OCI-LY1 (cell line): ENCODE measurements at regions not wholly inside any gene's neighbourhood (a gene's known extent, or its start where the extent isn't known, plus 50 kb on each side); places are given as distances from the start of the nearest gene placed in this dataset.

ENCODE experiments used
- H2AFZ ChIP-seq: fragments of 200-600 bp; sonication (generic), shearing (Covaris generic); 2 replicates; pipeline ENCODE4 v1.6.0; 2014; ENCODE audit warnings: antibody characterized with exemption, mild to moderate bottlenecking, low read length
- H3F3A ChIP-seq: fragments of 200-600 bp; sonication (generic), shearing (Covaris generic); 2 replicates; pipeline ENCODE4 v1.6.0; 2014; ENCODE audit warnings: mild to moderate bottlenecking, antibody characterized with exemption, low read length, moderate library complexity; ENCODE audit not compliant: insufficient read depth
- H3K27ac ChIP-seq: fragments of 200-600 bp; sonication (generic); 2 replicates; pipeline ENCODE4 v1.5.1; 2014; ENCODE audit warnings: low read length, mixed run types, mild to moderate bottlenecking, low read depth; ENCODE audit not compliant: poor library complexity, severe bottlenecking
- H3K27me3 ChIP-seq: fragments of 200-600 bp; sonication (generic); 2 replicates; pipeline ENCODE4 v1.6.0; 2014; ENCODE audit warnings: antibody characterized with exemption, mild to moderate bottlenecking, low read length, moderate library complexity; ENCODE audit not compliant: insufficient read depth
- H3K36me3 ChIP-seq: fragments of 200-600 bp; sonication (generic); 2 replicates; pipeline ENCODE4 v1.6.1; 2014; ENCODE audit warnings: mild to moderate bottlenecking, antibody characterized with exemption, low read length, moderate library complexity, mixed read lengths; ENCODE audit not compliant: insufficient read depth
- H3K4me1 ChIP-seq: fragments of 200-600 bp; sonication (generic); 2 replicates; pipeline ENCODE4 v1.5.1; 2014; ENCODE audit warnings: mild to moderate bottlenecking, low read length, moderate library complexity; ENCODE audit not compliant: insufficient read depth, severe bottlenecking
- H3K4me2 ChIP-seq: fragments of 200-600 bp; sonication (generic), shearing (Covaris generic); 2 replicates; pipeline ENCODE4 v1.6.1; 2014; ENCODE audit warnings: low read length
- H3K4me3 ChIP-seq: fragments of 200-600 bp; sonication (generic); 2 replicates; pipeline ENCODE4 v1.5.1; 2014; ENCODE audit warnings: low read length, low read depth, mild to moderate bottlenecking, mixed read lengths; ENCODE audit not compliant: poor library complexity, severe bottlenecking
- H3K79me2 ChIP-seq: fragments of 200-600 bp; shearing (Covaris generic); 2 replicates; pipeline ENCODE4 v1.6.1; 2016; ENCODE audit warnings: mixed run types, low read length, mixed read lengths; ENCODE audit not compliant: insufficient read depth
- H3K9ac ChIP-seq: fragments of 200-600 bp; sonication (generic), shearing (Covaris generic); 2 replicates; pipeline ENCODE4 v1.6.1; 2014; ENCODE audit warnings: mild to moderate bottlenecking, low read length, mixed read lengths
- H3K9me2 ChIP-seq: fragments of 200-600 bp; sonication (generic), shearing (Covaris generic); 2 replicates; pipeline ENCODE4 v1.6.1; 2014; ENCODE audit warnings: low read depth, mild to moderate bottlenecking, low read length, mixed read lengths
- H3K9me3 ChIP-seq: fragments of 200-600 bp; shearing (Covaris generic); 2 replicates; pipeline ENCODE4 v1.6.1; 2014; ENCODE audit warnings: low read length, mixed read lengths
- H4K20me1 ChIP-seq: fragments of 200-600 bp; sonication (generic), shearing (Covaris generic); 2 replicates; pipeline ENCODE4 v1.6.0; 2016; ENCODE audit warnings: mild to moderate bottlenecking, low read length; ENCODE audit not compliant: insufficient read depth
- CTCF ChIP-seq: fragments of 200-600 bp; sonication (generic), shearing (Covaris generic); IDR thresholded peaks from 2 replicates; pipeline ENCODE4 v1.5.1; 2017; ENCODE audit warnings: mild to moderate bottlenecking, antibody characterized with exemption, low read length, moderate library complexity, mixed read lengths
- EZH2 ChIP-seq: fragments of 200-600 bp; sonication (generic), shearing (Covaris generic); IDR thresholded peaks from 2 replicates; pipeline ENCODE4 v1.8.0; 2017; ENCODE audit warnings: borderline replicate concordance, mixed run types, mild to moderate bottlenecking, antibody characterized with exemption, low read length, moderate library complexity, mixed read lengths

- no peaks in the 10 kb centered on the region for H3K27me3 ChIP-seq
- no peaks in the 10 kb centered on the region for H4K20me1 ChIP-seq
- no peaks in the 10 kb centered on the region for H3K9me3 ChIP-seq
- H3F3A ChIP-seq: no peaks in the 10 kb centered on the region
- H3K36me3 ChIP-seq: no peaks in the 10 kb centered on the region
- H2AFZ ChIP-seq: no peak overlapping the region
- H3K4me1 ChIP-seq: no peaks in the 10 kb centered on the region
- H3K4me2 ChIP-seq: no peak overlapping the region
- H3K9ac ChIP-seq: no peak overlapping the region
- no peak overlapping the region for H3K27ac ChIP-seq
- no peak overlapping the region for H3K4me3 ChIP-seq
- no peak for TF ChIP-seq CTCF
- no peak for TF ChIP-seq EZH2
- H3K79me2 ChIP-seq: no peaks in the 10 kb centered on the region
- no peaks in the 10 kb centered on the region for H3K9me2 ChIP-seq
These were observed 648.7 kb downstream of the USP25 start for GRCh38 chr21:16378525-16378924.

- H3K9me2 ChIP-seq: no peaks in the 10 kb centered on the region
- H3K27ac ChIP-seq: no peak overlapping the region
- no peaks in the 10 kb centered on the region for H3F3A ChIP-seq
- H3K36me3 ChIP-seq: no peaks in the 10 kb centered on the region
- no peak overlapping the region for H3K9ac ChIP-seq
- no peaks in the 10 kb centered on the region for H3K4me1 ChIP-seq
- H2AFZ ChIP-seq: no peak overlapping the region
- no peaks in the 10 kb centered on the region for H4K20me1 ChIP-seq
- no peak overlapping the region for H3K4me2 ChIP-seq
- TF ChIP-seq CTCF (no peak), EZH2 (no peak)
- H3K27me3 ChIP-seq: no peaks in the 10 kb centered on the region
- H3K79me2 ChIP-seq: no peaks in the 10 kb centered on the region
- no peak overlapping the region for H3K4me3 ChIP-seq
- no peaks in the 10 kb centered on the region for H3K9me3 ChIP-seq
These were observed 658.5 kb downstream of the USP25 start for GRCh38 chr21:16388291-16388690.

- no peaks in the 10 kb centered on the region for H3K79me2 ChIP-seq
- no peaks in the 10 kb centered on the region for H4K20me1 ChIP-seq
- no peak overlapping the region for H3K4me2 ChIP-seq
- H3K4me3 ChIP-seq: no peak overlapping the region
- no peaks in the 10 kb centered on the region for H3K4me1 ChIP-seq
- no peaks in the 10 kb centered on the region for H3F3A ChIP-seq
- H3K36me3 ChIP-seq: no peaks in the 10 kb centered on the region
- H3K9me2 ChIP-seq: no peaks in the 10 kb centered on the region
- H3K27ac ChIP-seq: no peak overlapping the region
- H3K27me3 ChIP-seq: no peaks in the 10 kb centered on the region
- H2AFZ ChIP-seq: no peak overlapping the region
- H3K9me3 ChIP-seq: no peaks in the 10 kb centered on the region
- no peak for TF ChIP-seq EZH2
- no peak for TF ChIP-seq CTCF
- no peak overlapping the region for H3K9ac ChIP-seq
These were observed 659.3 kb downstream of the USP25 start for GRCh38 chr21:16388911-16389560.
